Prostate gland (tissue), 2 donors: ENCODE measurements at regions not wholly inside any gene's neighbourhood (a gene's known extent, or its start where the extent isn't known, plus 50 kb on each side); places are given as distances from the start of the nearest gene placed in this dataset.

Experiments used
- POLR2A ChIP-seq: fragments of 450-650 bp; IDR thresholded peaks from one replicate; pipeline ENCODE4 v1.6.1; 2016; ENCODE audit warnings: antibody characterized with exemption, mild to moderate bottlenecking
- TF ChIP-seq, protein P1 (sequence below), 4 experiments: fragments of 200-600 bp in 2 of 4; fragments of 450-650 bp in 2 of 4; sonication (generic) in 2 of 4; IDR thresholded peaks; 1 replicate in 3 of 4; 2 replicates in 1 of 4; pipeline ENCODE4 v1.5.1; 2016 to 2019; ENCODE audit warnings: antibody characterized with exemption in 4 of 4, mild to moderate bottlenecking in 2 of 4, moderate library complexity in 2 of 4

DNA sequence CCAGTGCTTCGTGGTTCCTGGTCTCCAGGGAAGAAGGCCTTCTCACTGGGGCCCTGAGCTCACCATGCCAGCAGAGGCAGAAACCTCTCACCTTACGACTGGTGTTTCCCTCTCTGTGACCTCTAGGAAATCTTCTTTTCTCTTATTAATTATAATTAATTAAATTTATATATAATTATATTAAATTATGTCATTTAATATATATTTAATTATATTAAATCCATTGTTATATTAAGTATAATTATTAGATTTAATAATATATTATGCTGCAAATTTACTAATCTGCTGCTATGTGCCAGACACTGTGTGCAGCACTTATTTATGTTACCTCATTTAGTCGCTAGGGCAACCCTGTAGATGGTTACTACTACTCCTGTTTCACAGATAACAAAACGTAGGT is 70.3 kb upstream of the MBIP start:
- no peak for TF ChIP-seq POLR2A
- TF ChIP-seq, protein P1, sequence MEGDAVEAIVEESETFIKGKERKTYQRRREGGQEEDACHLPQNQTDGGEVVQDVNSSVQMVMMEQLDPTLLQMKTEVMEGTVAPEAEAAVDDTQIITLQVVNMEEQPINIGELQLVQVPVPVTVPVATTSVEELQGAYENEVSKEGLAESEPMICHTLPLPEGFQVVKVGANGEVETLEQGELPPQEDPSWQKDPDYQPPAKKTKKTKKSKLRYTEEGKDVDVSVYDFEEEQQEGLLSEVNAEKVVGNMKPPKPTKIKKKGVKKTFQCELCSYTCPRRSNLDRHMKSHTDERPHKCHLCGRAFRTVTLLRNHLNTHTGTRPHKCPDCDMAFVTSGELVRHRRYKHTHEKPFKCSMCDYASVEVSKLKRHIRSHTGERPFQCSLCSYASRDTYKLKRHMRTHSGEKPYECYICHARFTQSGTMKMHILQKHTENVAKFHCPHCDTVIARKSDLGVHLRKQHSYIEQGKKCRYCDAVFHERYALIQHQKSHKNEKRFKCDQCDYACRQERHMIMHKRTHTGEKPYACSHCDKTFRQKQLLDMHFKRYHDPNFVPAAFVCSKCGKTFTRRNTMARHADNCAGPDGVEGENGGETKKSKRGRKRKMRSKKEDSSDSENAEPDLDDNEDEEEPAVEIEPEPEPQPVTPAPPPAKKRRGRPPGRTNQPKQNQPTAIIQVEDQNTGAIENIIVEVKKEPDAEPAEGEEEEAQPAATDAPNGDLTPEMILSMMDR (IDR thresholded peaks at IDR 0.05) = no peak
